Stimulated activated CD8-positive, alpha-beta memory T cell treated with anti-CD3 and anti-CD28 coated beads, Interleukin-4, amount 100 ng/mL, for 4 hours (primary cell): ENCODE measurements at regions not wholly inside any gene's neighbourhood (a gene's known extent, or its start where the extent isn't known, plus 50 kb on each side); places are given as distances from the start of the nearest gene placed in this dataset.
"Not testable (repeated sequence)": the region's sequence is repeated elsewhere in the genome, so short reads cannot be mapped to it uniquely, and the experiment has no call there.

ENCODE experiments used
- DNase-seq, 2 donors: peaks; one replicate each; pipeline ENCODE4 v3.0.0-alpha.2; 2020; ENCODE audit warnings: low read depth in 2 of 2, low spot score in 1 of 2

DNA sequence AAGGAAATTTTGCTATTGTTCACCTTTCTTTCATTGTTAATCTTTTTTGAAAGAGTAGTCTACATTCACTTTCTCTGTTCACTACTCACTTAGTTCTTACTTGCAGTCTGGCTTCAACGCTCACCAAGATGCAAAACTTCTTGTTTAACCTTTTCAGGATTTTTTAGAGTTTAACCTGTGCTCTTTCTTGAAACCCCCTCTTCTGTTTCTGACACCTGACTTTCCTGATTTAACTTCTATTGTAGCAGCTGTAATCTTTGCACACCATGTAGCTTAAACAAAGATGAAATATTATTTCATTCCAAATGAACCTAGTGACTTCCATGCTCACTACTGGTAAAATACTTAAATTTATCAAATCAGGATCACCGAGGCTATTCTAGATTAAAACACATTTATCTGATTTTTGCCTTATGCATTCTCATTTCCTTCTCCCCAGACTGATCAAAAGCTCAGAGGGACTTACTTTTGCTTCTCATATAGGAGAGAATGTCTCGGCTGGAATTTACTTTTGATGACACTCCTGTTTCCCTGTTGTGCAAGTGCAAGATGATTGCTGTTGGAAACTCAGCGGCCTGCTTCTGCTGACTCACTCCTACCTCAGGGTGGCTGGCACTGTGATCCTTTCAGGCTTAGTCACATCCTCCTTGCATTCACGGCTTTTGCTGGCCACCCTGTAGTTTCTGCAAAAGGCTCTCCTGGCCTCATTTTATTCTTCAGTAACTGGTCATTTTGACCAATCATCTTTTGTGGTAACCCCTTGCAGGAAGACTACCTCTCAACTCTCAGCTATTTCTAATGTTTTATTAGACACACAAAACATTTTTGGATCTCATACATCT lies 109.3 kb upstream of the IFNE start:
- DNase-seq: peak in 1 of 2 donors; percentile 24

DNA sequence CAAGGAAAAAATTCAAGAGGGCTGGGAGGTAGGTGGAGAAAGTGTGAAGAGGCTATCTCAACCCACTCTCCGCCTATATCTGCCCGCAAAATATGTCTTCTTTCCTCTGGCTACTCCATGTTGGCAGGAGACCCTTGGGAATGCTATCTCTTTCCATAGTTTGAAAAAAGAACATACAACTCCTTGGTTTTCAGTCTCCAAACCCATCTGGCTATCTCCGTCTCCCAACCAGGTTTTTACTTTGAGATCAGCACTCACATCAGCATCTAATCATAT lies 109.9 kb upstream of the IFNE start:
- DNase-seq: no peak

DNA sequence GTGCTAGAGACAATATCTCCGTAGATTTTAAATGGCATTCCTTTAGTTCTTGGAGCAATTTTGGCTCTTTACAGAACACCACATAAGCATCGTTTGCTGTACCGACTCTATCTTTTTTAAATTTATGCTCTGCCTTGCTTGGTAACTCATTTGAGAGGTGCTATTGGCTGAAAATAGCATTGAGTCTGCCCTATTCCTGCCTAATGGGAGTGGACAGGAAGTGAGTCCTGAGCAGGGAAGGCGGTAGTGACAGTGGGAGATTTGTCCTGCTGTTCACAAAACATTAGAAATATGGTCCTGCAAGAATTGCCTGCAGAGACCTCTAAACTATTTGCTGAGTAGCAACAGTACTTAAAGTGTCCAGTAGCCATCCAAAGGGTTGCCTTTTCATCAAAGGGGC lies 115.2 kb upstream of the IFNE start:
- no peak for DNase-seq

DNA sequence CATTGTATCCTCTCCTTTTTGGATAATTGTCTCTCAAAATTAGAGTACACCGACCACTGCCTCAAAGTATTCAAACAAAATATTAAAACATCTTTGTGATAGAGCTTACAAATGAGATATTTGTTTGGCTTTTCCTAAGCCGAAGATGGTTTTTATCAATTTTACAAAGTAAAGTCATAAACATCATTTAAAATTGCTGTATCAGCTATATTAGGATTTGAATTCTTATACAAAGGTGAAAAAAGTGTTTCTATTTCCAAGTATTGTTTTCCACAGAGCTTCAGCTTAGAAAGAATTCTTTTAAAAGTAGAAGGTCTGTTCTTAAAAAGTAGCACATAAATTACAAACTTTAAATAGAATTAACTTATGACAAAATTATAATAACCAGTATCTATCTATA lies 116.6 kb upstream of the IFNE start:
- DNase-seq: no peak

DNA sequence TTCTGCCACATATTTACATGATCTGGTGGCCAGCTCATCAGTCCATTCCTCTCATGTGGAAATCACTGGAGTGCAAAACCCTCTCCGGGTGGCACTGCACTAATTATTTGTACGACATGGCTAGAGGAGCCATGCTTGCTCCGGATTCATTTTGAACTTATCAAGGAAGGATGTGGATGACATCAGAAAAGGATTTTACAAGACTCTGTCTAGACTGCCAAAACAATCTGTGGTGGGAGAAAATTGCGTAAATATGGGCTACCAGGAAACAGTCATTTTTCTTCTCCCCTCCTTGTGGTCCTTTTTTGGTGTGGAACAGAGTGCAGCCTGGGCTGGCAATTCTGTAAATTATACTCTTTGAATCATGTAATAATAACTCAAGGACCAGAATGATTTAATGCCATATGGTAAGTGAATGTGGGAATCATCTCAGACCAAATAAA lies 123.4 kb upstream of the IFNE start:
- no peak for DNase-seq

DNA sequence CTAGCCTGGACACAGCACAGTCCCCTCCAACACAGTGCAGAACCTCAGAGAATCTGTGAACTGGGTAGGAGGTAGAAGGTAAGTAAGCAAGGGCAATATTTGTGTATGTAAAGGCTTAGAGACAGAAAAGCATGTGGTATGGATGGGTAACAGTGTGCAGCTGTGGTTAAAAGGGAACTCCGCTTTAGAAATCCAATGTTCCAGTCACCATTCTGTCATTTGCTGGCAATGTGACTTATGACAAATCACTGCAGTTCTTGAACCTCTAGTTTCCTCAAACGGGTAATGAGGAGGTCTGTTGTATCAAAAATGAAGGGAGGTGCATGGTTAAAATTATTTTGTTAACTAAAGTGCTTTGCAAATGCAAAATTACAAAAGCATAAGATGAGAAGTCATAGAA lies 125.5 kb upstream of the IFNE start:
- DNase-seq: no peak

DNA sequence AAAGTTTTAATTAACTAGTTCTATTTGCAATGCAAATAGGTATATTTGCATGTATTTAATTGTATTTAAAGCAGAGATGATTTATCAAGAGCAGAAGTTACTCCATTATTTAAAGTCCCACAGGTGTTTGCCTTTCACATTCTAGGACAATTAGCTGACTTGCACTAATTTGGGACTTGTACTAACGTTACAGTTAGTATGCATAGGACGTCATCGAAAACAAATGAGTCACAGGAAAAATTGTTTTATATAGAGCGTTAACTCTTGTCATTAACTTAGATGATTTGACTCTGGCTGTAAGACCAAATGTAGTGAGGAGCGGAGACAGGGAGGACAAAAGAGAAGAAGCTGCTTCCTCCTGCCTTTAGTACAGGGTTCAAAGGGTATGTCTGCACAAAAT lies 126.1 kb upstream of the IFNE start:
- no peak for DNase-seq

DNA sequence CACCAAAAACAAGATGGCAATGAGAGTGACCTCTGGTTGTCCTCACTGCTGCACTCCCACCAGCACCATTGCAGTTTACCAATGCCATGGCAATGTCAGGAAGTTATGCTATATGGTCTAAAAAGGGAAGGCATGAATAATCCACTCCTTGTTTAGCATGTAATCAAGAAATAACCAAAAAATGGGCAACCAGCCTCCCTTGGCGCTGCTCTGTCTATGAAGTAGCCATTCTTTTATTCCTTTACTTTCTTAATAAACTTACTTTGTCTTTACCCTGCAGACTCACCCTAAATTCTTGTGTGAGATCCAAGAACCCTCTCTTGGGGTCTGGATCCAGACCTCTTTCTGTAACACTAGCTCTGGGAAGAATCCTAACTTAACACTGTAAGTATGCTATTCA lies 127.4 kb upstream of the IFNE start:
- no peak for DNase-seq

DNA sequence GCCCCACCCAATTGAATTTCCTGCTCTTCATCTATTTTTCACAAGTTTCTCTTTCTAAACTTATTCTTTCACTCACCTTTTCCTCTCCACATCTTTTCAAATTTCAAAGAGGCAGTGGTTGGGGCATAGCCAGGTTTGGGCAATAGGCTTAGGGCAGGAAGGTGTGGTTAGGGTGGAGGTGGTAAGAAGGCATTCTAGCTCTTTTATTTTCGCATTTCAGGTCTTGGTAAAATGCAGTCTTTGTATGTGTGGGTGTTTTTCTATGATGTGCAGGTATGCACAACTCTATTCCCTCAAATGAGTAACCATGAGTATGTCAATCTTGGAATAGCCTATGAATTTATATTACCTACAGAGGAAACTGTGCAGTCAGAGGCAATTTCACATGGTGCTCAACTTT lies 129.8 kb upstream of the IFNE start:
- peak in 1 of 2 donors; percentile 11 for DNase-seq

DNA sequence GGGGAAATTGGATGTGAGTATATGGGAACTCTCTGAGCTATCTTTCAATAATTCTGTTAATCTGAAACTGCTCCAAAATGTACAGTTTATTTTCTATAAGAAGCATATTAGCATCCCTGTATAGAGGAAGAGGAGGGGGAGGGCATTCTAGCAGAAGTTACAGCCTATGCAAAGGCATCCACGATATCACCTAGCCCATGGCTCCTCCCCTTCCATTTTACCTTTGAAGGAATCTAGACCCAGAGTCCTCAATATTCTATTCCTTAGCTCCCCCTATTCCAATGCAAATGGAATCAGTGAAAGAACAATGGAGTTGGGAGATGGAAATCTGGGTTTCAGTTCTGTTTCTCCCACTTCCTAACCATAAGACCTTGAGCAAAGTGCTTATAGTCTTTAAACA lies 132.9 kb upstream of the IFNE start:
- DNase-seq: no peak

DNA sequence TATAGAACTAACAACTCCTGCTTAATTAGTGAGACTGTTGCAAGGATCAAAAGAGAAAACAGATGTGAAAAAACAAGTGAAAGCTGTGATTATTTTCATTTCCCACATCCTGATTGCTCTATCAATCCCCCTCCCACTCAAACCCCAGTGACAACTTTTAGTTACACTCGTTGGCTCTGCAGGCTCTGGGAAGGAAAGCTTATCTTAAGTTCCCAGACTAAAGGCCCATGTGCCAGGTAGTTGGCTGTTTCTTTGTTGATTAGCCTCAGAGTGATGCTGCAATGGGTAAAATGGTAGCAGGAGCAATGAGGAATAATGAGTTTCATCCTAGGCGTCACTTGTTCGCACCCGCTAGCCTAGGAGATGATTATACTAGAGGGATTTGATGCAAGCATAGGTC lies 133.3 kb upstream of the IFNE start:
- no peak for DNase-seq

DNA sequence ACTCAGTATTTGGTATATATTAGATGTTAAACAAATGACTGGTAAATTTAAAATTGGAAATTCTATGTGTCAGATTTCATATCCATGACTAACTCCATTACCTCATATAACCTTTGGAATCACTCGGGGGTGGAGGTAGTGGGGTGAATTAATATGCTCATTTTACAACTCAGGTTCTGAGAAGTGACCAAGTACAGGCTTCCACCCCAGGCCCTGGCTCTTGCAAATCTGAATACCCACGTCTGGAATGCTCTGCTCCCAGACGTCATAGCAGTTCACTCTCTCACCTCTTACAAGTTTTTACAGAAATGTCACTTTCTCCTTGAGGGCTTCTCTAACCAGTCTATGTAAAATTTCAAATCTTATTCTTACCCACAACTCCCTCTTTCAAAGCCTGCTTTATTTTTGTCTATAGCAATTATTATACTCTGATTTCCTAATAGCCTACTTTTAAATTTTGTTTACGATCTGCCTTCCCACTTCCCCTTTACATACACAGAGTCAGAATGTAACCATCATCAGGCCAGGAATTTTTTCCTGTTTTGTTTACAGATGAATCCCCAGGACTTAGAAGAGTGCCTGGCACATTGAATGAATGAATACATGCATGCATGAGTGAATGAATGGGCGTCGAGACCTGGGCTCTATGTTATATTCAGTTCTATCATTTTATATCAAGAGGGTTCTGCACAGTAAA lies 134.1 kb upstream of the IFNE start:
- DNase-seq: no peak

DNA sequence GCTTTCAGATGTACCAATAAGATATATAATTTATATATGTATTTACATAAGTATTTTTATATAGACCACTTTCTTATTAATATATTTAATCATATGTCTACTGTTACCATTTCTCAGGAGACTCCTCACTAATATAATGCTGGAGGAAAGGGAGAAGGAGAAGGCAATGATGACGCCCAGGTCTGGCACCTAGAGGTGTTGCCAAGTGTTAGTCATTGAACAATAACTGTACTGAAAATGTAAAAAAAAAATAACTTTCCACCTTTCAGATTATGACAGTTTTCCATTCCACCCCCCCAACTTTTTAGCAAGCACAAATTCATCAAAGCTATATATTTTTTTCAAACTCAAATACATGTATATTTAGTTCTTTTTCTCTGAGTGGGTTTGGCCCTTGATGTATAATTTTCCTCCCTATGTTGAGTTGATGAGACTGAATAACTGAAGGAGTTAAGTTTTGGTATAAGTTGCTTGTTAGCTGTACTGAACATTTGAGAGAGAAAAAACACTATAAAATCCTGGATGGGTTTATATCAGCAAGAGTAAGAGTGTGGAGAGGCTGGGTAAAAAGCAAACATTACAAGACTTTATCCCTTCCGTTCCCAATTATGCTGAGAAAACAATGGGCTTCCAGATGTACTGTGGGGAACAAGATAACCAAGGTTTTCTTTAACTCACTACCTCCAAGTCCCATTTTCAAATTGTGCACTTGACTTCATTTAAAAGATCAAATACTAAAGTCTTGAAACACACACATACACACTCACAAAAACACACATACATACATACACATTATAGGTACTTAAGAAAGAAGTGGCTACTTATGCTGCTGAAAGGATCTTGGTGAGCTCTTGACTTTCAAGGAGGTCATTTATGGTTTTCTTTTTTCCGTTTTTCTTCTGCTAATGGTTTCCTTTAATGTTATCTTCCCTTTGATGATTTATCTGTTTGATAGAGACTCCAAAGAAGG lies 142.8 kb upstream of the IFNE start:
- no peak for DNase-seq

DNA sequence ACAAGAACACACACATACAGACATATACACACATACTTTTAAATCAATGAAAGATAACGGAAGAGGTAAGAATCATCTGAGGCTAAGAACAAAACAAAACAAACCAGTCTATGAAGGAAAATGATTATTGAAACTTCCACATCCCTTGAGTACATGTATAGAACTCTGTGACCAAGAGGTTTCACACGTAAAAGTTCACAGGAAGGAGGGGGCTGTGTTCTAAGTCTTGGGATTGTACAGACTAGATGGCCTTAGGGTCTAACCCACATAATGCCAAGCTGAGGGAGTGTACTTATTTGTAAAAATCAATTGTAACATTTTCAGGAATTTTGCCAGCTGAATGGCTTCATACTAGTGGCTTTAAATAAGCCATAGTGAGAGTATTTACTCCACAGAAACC lies 144.4 kb upstream of the IFNE start:
- DNase-seq: no peak

DNA sequence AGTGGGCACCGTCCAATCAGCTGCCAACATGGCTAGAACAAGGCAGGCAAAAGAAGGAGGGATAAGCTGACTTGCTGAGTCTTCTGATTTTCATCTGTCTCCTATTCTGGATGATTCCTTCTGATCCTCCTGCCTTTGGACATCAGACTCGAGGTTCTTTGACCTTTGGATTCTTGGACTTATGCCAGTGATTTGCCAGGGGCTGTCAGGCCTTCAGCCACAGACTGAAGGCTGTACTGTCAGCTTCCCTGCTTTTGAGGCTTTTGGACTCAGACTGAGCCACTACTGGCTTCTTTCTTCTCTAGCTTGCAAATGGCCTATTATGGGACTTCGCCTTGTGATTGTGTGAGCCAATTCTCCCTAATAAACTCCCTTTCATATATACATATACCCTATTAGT lies 146.8 kb upstream of the IFNE start:
- DNase-seq: not testable (repeated sequence)

DNA sequence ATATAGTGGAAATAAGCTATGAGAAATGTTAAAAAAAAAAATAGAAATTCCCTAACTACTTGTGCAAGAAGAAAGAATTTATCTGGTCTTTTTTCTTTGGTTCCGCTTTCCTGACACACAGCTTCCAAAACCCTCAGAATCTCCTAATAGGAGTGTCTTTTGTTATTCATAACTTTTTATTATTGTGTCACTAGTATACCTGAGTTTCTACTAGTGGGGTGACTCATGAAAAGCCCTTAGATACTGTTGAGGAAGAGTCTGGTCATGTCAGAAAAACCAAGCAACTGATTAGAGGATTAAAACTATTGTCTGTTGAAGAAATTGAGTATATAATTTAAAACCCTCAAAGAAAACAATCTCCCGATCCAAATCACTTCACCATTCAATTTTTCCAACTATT lies 152.8 kb upstream of the IFNE start:
- DNase-seq: no peak

DNA sequence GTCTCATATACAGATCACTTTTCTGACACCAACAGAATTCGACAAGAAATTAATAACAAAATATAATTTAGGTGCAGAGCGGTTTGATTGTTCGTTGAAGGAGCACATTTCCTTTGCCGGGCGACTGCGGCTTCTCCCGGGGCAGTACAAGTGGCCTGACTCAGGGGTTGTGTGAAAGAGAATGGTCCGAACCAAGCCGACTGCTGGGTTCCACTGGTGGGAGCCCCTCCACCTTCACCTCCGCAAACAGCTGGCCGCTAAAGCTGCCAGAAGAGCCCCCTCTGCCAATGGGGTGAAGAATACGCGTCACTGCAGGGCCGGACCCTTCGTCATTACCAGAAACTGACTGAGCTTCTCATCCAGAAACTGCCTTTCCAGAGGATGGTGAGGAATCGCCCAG lies 156.0 kb upstream of the IFNE start:
- DNase-seq: no peak

DNA sequence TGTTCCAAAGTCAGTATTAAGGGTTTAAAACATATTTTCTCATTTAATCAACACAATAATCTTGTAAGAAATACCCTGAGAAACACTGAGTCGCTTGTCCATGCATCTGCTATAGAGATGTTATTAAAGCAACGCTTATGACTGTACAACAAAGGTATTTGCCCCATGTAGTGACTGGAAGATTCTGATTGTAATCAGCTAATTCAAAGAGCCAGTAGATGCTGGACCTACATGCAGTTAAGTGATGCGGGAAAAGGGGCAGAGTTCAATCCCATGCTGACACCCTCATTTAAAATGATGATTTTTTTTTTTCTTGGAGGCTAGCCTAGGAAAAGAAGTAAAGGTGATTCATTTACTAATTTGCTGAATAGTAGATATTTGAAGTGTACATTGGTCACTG lies 149.3 kb upstream of the MTAP start:
- DNase-seq: no peak

DNA sequence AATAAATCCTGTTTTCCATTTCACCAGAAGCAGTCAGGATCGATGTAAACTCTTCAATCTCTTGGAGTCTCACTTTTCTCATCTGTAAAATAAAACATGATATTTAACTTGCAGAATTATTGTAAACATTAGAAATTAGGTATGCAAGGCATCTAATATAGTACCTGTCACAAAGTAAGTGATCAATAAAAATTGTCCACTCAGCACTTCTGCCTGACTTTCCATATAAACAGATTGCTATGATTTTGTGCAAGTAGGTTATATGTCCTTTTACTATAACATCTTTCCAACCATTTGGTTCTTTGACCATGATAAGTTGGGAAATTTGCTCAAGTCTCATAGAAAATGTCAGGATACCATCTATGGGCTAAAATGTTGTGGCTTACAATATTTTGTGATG lies 148.8 kb upstream of the MTAP start:
- no peak for DNase-seq

DNA sequence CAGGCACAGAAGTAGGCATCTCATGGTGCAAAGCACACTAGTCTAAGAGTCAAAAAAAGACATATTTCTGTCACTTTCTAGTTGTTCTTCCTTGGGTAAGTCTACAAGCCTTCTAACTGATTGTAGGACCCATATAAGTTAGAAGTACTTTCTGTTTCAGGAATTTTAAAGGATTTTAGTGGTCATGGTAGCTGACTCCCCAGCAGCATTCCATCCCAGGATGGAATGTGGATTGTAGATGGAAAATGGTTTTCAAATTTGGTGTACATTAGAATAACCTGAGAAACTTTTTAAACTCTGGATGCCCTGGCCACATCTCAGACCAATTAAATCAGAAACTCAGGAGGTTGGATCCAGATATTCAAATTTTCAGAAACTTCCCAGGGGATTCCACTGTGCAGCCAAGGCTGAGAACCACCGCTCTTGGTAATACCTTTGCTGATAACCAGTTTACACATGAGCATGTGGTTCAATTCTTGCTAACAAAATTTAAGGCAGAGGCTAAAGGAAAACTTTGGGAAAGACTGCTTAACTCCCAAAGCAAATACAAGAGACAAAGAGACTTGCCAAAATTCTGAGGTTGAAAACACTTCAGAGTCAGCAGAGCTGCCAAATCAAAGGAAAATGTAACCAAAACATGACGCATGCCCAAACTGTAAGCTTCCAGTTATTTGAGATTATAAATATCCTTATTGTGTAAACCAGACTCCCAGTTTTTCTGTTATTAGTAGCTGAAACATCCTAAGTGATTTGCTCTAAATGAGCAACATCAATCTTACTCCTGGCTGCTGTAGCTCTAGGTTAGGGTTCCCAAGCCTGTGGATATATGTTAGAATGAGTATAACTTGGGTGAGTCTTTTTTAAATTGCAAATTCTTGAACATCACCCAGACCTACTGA lies 145.4 kb upstream of the MTAP start:
- DNase-seq: no peak
